GM19193 (cell line): ENCODE measurements at regions not wholly inside any gene's neighbourhood (a gene's known extent, or its start where the extent isn't known, plus 50 kb on each side); places are given as distances from the start of the nearest gene placed in this dataset.

Source experiments
- POLR2A ChIP-seq: IDR thresholded peaks from 4 replicates; pipeline ENCODE4 v1.6.1; 2011; ENCODE audit not compliant: insufficient read depth, insufficient read length; ENCODE audit errors: extremely low read depth

GRCh38 chr2:57806449-57806968 is 240.1 kb upstream of the VRK2 start:
- no peak for TF ChIP-seq POLR2A

GRCh38 chr2:57809230-57809629 is 237.4 kb upstream of the VRK2 start:
- TF ChIP-seq POLR2A, result no peak

GRCh38 chr2:57821088-57821487 is 225.5 kb upstream of the VRK2 start:
- no peak for TF ChIP-seq POLR2A

GRCh38 chr2:57828221-57828620 is 218.4 kb upstream of the VRK2 start:
- no peak for TF ChIP-seq POLR2A

GRCh38 chr2:57834666-57835065 is 211.9 kb upstream of the VRK2 start:
- TF ChIP-seq POLR2A, result no peak

GRCh38 chr2:57842531-57842930 is 204.1 kb upstream of the VRK2 start:
- no peak for TF ChIP-seq POLR2A

GRCh38 chr2:57843158-57843557 is 203.4 kb upstream of the VRK2 start:
- no peak for TF ChIP-seq POLR2A

- no peak for TF ChIP-seq POLR2A
These were observed 197.9 kb upstream of the VRK2 start for GRCh38 chr2:57848723-57849122.

- TF ChIP-seq POLR2A, result no peak
These were observed 196.8 kb upstream of the VRK2 start for GRCh38 chr2:57849843-57850242.

- TF ChIP-seq POLR2A, result no peak
These were observed 196.0 kb upstream of the VRK2 start for GRCh38 chr2:57850415-57851130.

- no peak for TF ChIP-seq POLR2A
These were observed 191.4 kb upstream of the VRK2 start for GRCh38 chr2:57855212-57855611.

GRCh38 chr2:57859755-57860154 is 186.9 kb upstream of the VRK2 start:
- no peak for TF ChIP-seq POLR2A

- no peak for TF ChIP-seq POLR2A
These were observed 184.5 kb upstream of the VRK2 start for GRCh38 chr2:57862153-57862552.

GRCh38 chr2:57862727-57863126 is 183.9 kb upstream of the VRK2 start:
- no peak for TF ChIP-seq POLR2A

GRCh38 chr2:57864926-57865325 is 181.7 kb upstream of the VRK2 start:
- TF ChIP-seq POLR2A, result no peak

GRCh38 chr2:57867730-57868129 is 178.9 kb upstream of the VRK2 start:
- no peak for TF ChIP-seq POLR2A

- TF ChIP-seq POLR2A, result no peak
These were observed 177.9 kb upstream of the VRK2 start for GRCh38 chr2:57868619-57869139.

GRCh38 chr2:57869758-57870344 is 176.8 kb upstream of the VRK2 start:
- no peak for TF ChIP-seq POLR2A
